Upper lobe of left lung (tissue), 4 donors: ENCODE measurements at regions not wholly inside any gene's neighbourhood (a gene's known extent, or its start where the extent isn't known, plus 50 kb on each side); places are given as distances from the start of the nearest gene placed in this dataset.

Experiments used
- CTCF ChIP-seq, 6 experiments: fragments of 450-650 bp in 4 of 6; fragments of 200-600 bp in 2 of 6; sonication (generic) in 2 of 6; IDR thresholded peaks; one replicate each; pipeline ENCODE4 v1.5.1; 2016 to 2019; ENCODE audit warnings: antibody characterized with exemption in 6 of 6
- EP300 ChIP-seq, 4 donors: sonication (generic); formaldehyde crosslinking; IDR thresholded peaks; one replicate each; pipeline ENCODE4 v1.5.1; 2017; ENCODE audit warnings: antibody characterized with exemption in 4 of 4, control low read depth in 2 of 4
- POLR2A ChIP-seq, 4 donors: fragments of 450-650 bp; IDR thresholded peaks; one replicate each; pipeline ENCODE4 v1.5.1; 2016 to 2017; ENCODE audit warnings: antibody characterized with exemption in 4 of 4, mild to moderate bottlenecking in 2 of 4
- POLR2AphosphoS5 ChIP-seq, 2 donors: sonication (generic); formaldehyde crosslinking; IDR thresholded peaks; one replicate each; pipeline ENCODE4 v1.5.1; 2017; ENCODE audit warnings: antibody characterized with exemption in 2 of 2

- TF ChIP-seq CTCF (IDR thresholded peaks at IDR 0.05), result no peak
- no peak for TF ChIP-seq POLR2AphosphoS5 (IDR thresholded peaks at IDR 0.05)
- TF ChIP-seq POLR2A (IDR thresholded peaks at IDR 0.05), result no peak
- no peak for TF ChIP-seq EP300 (IDR thresholded peaks at IDR 0.05)
These were observed 482.8 kb downstream of the ELAVL2 start for GRCh38 chr9:23343226-23343625.
